ENCODE measurements at regions not wholly inside any gene's neighbourhood (a gene's known extent, or its start where the extent isn't known, plus 50 kb on each side); places are given as distances from the start of the nearest gene placed in this dataset.

GRCh38 chr6:47372318-47372717 lies 62.6 kb upstream of the TNFRSF21 start:
- ChIA-PET POLR2A (ENCODE audit: unreplicated experiment) (no interaction called here), CTCF (no interaction called here)
- H3F3A ChIP-seq (ENCODE audit: insufficient read depth, low read depth): no peaks in the 10 kb centered on the region
- H4K20me1 ChIP-seq (ENCODE audit: insufficient read depth): no peaks in the 10 kb centered on the region
- DNase-seq: no peak
- H3K9me2 ChIP-seq (ENCODE audit: insufficient read depth): no peaks in the 10 kb centered on the region; the same call in 1 of the 2 replicates
- H3K79me2 ChIP-seq (ENCODE audit: low read depth): no peaks in the 10 kb centered on the region
- TF ChIP-seq EZH2 (IDR thresholded peaks at IDR 0.05; ENCODE audit: low read depth) (no peak), CTCF (conservative IDR thresholded peaks at IDR 0.05) (no peak)
- H3K27me3 ChIP-seq (ENCODE audit: insufficient read depth, low read depth): no peaks in the 10 kb centered on the region
- intact Hi-C loops (cut with micrococcal nuclease; ENCODE audit: unreplicated experiment): no loop called here
- no peaks in the 10 kb centered on the region for H3K9me3 ChIP-seq (ENCODE audit: insufficient read depth, low read depth)
- no peaks in the 10 kb centered on the region for H3K4me1 ChIP-seq (replicated peaks; ENCODE audit: insufficient read depth)
- H3K36me3 ChIP-seq (ENCODE audit: low read depth): no peaks in the 10 kb centered on the region
- H3K4me3 ChIP-seq: no peak overlapping the region
- H3K27ac ChIP-seq: no peak overlapping the region
- no TSS peak for BruUV-seq (replicated peaks)
- no peak overlapping the region for H2AFZ ChIP-seq
- no peak overlapping the region for H3K4me2 ChIP-seq

GRCh38 chr6:47375426-47375825 lies 65.7 kb upstream of the TNFRSF21 start:
- Histone ChIP-seq H3K9me2 (ENCODE audit: insufficient read depth) (no peaks in the 10 kb centered on the region; the same call in 1 of the 2 replicates), H4K20me1 (ENCODE audit: insufficient read depth) (no peaks in the 10 kb centered on the region), H2AFZ (no peak overlapping the region), H3K4me1 (replicated peaks; ENCODE audit: insufficient read depth) (no peaks in the 10 kb centered on the region), H3K4me3 (no peak overlapping the region), H3K27ac (no peak overlapping the region), H3K79me2 (ENCODE audit: low read depth) (no peaks in the 10 kb centered on the region), H3K4me2 (no peak overlapping the region), H3K36me3 (ENCODE audit: low read depth) (no peaks in the 10 kb centered on the region), H3F3A (ENCODE audit: insufficient read depth, low read depth) (no peaks in the 10 kb centered on the region), H3K9me3 (ENCODE audit: insufficient read depth, low read depth) (no peaks in the 10 kb centered on the region), H3K27me3 (ENCODE audit: insufficient read depth, low read depth) (no peaks in the 10 kb centered on the region)
- ChIA-PET POLR2A (ENCODE audit: unreplicated experiment) (no interaction called here), CTCF (no interaction called here)
- intact Hi-C loops (cut with micrococcal nuclease; ENCODE audit: unreplicated experiment): no loop called here
- BruUV-seq (replicated peaks): no TSS peak
- no peak for TF ChIP-seq EZH2 (IDR thresholded peaks at IDR 0.05; ENCODE audit: low read depth)
- no peak for TF ChIP-seq CTCF (conservative IDR thresholded peaks at IDR 0.05)
- no peak for DNase-seq

- Histone ChIP-seq H3K36me3 (ENCODE audit: low read depth) (no peaks in the 10 kb centered on the region), H3K9me2 (ENCODE audit: insufficient read depth) (no peaks in the 10 kb centered on the region; the same call in 1 of the 2 replicates), H2AFZ (no peak overlapping the region), H3K4me3 (no peak overlapping the region), H3K79me2 (ENCODE audit: low read depth) (no peaks in the 10 kb centered on the region), H3K27ac (no peak overlapping the region), H3K27me3 (ENCODE audit: insufficient read depth, low read depth) (no peaks in the 10 kb centered on the region), H3K4me1 (replicated peaks; ENCODE audit: insufficient read depth) (no peaks in the 10 kb centered on the region), H3K4me2 (no peak overlapping the region), H4K20me1 (ENCODE audit: insufficient read depth) (no peaks in the 10 kb centered on the region), H3K9me3 (ENCODE audit: insufficient read depth, low read depth) (no peaks in the 10 kb centered on the region), H3F3A (ENCODE audit: insufficient read depth, low read depth) (no peaks in the 10 kb centered on the region)
- POLR2A ChIA-PET (ENCODE audit: unreplicated experiment): no interaction called here
- CTCF ChIA-PET: no interaction called here
- DNase-seq: no peak
- no peak for TF ChIP-seq CTCF (conservative IDR thresholded peaks at IDR 0.05)
- no peak for TF ChIP-seq EZH2 (IDR thresholded peaks at IDR 0.05; ENCODE audit: low read depth)
- intact Hi-C loops (cut with micrococcal nuclease; ENCODE audit: unreplicated experiment): no loop called here
- BruUV-seq (replicated peaks): no TSS peak
These were observed 67.2 kb upstream of the TNFRSF21 start for GRCh38 chr6:47376930-47377329.
